ENCODE measurements at regions not wholly inside any gene's neighbourhood (a gene's known extent, or its start where the extent isn't known, plus 50 kb on each side); places are given as distances from the start of the nearest gene placed in this dataset.

DNA sequence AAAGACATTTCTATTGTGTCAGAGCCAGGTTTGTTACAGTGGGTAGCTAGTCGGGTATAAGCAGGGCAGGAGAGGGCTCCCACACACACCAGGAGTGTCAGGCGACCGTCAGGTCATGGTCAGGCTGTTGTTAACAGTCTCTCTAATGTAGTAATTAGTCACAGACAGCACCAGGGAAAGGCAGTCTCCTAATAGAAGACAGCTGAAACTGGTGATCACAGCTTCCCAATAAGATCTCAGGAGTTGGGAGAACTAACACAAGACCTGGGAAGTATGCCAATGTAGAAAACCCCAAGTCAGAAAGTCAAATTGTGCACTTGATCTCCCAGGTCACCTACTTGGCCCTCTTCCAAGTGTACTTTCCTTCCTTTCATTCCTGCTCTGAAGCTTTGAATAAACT is 53.0 kb upstream of the GPR6 start:
- TF ChIP-seq, protein P1, sequence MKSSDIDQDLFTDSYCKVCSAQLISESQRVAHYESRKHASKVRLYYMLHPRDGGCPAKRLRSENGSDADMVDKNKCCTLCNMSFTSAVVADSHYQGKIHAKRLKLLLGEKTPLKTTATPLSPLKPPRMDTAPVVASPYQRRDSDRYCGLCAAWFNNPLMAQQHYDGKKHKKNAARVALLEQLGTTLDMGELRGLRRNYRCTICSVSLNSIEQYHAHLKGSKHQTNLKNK (CRISPR knock-in tag; IDR thresholded peaks at IDR 0.05), result no peak
- TF ChIP-seq RELA (CRISPR knock-in tag; IDR thresholded peaks at IDR 0.05; ENCODE audit: borderline replicate concordance) (no peak), CBFB (CRISPR knock-in tag; IDR thresholded peaks at IDR 0.05; ENCODE audit: low read depth) (no peak), NFYB (CRISPR knock-in tag; conservative IDR thresholded peaks at IDR 0.05; ENCODE audit: low read depth) (no peak), CTCF (IDR thresholded peaks at IDR 0.05) (no peak), MAX (CRISPR knock-in tag; IDR thresholded peaks at IDR 0.05) (no peak), ATF3 (CRISPR knock-in tag; conservative IDR thresholded peaks at IDR 0.05) (no peak), E2F1 (CRISPR knock-in tag; IDR thresholded peaks at IDR 0.05) (no peak)
- TF ChIP-seq, protein P2, sequence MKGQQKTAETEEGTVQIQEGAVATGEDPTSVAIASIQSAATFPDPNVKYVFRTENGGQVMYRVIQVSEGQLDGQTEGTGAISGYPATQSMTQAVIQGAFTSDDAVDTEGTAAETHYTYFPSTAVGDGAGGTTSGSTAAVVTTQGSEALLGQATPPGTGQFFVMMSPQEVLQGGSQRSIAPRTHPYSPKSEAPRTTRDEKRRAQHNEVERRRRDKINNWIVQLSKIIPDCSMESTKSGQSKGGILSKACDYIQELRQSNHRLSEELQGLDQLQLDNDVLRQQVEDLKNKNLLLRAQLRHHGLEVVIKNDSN (CRISPR knock-in tag; IDR thresholded peaks at IDR 0.05), result no peak
- TF ChIP-seq, protein P3, sequence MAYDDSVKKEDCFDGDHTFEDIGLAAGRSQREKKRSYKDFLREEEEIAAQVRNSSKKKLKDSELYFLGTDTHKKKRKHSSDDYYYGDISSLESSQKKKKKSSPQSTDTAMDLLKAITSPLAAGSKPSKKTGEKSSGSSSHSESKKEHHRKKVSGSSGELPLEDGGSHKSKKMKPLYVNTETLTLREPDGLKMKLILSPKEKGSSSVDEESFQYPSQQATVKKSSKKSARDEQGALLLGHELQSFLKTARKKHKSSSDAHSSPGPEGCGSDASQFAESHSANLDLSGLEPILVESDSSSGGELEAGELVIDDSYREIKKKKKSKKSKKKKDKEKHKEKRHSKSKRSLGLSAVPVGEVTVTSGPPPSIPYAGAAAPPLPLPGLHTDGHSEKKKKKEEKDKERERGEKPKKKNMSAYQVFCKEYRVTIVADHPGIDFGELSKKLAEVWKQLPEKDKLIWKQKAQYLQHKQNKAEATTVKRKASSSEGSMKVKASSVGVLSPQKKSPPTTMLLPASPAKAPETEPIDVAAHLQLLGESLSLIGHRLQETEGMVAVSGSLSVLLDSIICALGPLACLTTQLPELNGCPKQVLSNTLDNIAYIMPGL (CRISPR knock-in tag; IDR thresholded peaks at IDR 0.05), result no peak
- TF ChIP-seq, protein P4, sequence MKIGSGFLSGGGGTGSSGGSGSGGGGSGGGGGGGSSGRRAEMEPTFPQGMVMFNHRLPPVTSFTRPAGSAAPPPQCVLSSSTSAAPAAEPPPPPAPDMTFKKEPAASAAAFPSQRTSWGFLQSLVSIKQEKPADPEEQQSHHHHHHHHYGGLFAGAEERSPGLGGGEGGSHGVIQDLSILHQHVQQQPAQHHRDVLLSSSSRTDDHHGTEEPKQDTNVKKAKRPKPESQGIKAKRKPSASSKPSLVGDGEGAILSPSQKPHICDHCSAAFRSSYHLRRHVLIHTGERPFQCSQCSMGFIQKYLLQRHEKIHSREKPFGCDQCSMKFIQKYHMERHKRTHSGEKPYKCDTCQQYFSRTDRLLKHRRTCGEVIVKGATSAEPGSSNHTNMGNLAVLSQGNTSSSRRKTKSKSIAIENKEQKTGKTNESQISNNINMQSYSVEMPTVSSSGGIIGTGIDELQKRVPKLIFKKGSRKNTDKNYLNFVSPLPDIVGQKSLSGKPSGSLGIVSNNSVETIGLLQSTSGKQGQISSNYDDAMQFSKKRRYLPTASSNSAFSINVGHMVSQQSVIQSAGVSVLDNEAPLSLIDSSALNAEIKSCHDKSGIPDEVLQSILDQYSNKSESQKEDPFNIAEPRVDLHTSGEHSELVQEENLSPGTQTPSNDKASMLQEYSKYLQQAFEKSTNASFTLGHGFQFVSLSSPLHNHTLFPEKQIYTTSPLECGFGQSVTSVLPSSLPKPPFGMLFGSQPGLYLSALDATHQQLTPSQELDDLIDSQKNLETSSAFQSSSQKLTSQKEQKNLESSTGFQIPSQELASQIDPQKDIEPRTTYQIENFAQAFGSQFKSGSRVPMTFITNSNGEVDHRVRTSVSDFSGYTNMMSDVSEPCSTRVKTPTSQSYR (CRISPR knock-in tag; IDR thresholded peaks at IDR 0.05), result no peak

Data from WTC11 (cell line).